C4-2B (cell line): ENCODE measurements at regions not wholly inside any gene's neighbourhood (a gene's known extent, or its start where the extent isn't known, plus 50 kb on each side); places are given as distances from the start of the nearest gene placed in this dataset.

Experiments
- CTCF ChIP-seq: fragments of 450-650 bp; conservative IDR thresholded peaks from 2 replicates; pipeline ENCODE4 v1.5.1; 2017; ENCODE audit warnings: mild to moderate bottlenecking
- ZFX ChIP-seq: fragments of 450-650 bp; IDR thresholded peaks from 2 replicates; pipeline ENCODE4 v1.6.1; 2017

- TF ChIP-seq CTCF = no peak
- TF ChIP-seq ZFX = no peak
Observed at GRCh38 chr7:110071192-110071591, 1019.7 kb upstream of the LRRN3 start.
